ENCODE measurements at regions not wholly inside any gene's neighbourhood (a gene's known extent, or its start where the extent isn't known, plus 50 kb on each side); places are given as distances from the start of the nearest gene placed in this dataset.

DNA sequence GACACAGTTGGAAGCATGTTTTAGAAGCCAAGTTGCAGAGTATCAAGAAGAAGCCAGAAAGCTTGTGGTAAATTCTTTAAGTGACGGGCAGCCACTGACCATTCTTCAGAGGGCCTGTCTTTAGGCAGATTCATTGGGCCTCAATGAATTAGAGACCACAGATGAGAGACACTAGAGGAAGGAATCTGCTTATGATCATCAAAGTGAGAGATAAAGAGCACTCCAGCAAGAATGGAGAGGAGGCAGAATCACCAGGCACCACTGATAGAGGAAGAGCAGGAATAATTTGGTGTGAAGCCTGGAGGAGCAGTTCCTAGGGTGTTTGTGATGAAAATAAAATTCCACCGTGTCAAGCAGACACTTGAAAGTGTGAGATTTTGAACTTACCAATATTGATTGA is 365.9 kb upstream of the SLC30A5 start:
- DNase-seq = no peak

DNA sequence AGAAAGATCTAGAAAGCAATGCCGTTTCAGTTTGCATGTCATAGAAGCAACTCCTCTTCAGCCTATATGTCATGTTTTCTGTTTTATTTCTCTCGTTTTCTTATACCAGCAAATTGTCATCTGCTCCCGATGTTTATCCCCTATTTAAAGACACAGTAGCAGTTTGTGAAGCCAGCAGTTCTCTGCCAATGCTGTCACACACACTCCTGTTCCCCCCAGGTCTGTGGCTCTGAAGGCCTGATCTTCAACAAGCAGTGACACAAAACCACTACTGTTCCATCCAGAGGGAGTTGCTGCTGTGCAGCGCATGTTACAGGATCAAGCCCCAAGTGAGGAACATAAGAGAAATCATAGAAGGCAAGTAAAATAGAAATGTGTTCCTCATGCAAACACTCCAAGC is 364.1 kb upstream of the SLC30A5 start:
- no peak for DNase-seq

DNA sequence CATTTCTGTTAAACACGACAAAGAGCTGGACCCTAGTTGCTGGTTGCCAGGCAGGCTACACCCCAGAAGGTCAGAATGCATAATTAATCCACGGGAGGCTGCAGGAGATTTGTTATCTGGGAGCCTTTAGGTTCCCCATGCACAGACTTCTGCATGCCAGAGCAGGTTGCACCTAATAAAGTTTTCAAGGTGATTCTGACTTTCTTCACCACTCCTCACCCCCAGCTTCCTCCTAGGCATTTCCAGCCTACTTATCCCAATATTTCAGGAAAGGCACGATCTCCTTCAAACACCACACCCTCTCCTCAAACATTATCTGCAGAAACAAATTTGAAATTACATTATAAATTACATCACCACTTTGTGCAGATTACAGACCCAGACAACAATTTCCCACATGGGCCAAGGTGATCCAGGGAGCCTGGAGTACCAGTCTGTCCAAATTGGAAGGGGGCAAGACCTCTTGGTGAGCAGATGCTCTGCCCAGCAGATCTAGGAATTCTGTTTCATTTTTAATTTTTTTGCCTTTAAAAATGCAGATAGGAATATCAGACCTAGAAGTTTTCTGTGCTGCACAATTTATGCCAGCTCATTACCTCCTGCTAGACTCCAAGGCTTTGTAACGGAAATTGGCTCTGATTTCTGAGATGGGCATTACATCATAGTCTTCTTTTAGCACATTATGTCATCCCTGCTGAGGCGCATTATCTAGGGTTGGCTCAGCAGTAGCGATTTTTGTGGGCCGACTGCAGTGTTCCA is 363.4 kb upstream of the SLC30A5 start:
- DNase-seq = no peak

DNA sequence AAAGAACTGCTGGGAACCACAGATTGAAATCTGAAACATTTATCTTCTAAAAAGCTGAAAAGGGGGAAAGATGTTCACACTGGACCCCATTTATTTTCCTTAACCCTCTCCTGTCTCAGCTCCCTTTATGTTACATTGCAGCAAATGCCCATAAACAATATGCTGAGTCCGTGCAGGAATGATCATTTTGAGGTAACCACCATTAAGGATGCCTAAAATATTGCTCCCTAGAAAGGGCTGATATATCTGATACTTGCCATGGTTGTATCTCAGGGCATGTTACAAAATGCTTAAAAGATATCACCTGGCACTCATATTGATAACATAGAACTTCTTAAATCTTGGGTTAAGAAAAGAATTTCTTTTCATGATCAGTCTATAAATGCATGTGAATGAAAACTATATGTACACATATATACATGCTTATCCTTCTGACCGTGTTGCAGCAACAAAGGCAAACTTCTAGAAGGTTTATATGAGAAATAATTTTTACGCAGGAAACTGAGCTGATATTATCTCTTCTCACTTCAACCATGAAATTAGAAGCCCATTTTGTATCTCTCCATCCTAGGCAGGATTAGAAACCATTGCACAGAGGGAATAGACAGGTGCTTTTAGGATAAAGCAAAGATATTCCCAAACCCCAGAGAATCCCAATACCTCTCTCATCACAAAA is 362.7 kb upstream of the SLC30A5 start:
- DNase-seq = no peak

DNA sequence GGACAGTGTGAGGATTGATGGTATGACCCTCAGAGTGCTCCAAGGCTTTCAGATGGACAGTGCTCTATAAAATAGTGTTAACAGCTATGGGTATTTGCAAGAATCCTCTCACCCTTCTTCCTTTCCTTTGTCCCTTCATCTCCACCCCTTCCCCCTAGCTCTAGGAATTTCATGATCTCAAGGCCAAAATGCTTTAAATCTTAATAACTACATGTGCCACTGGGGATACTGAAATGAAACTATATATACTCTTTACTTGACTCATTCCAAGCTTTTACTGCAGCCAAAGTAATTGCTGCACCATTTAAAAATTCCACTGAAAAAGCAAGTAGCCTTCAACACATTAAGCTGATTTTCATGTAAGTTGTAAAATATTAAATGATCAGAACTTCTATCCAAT is 361.6 kb upstream of the SLC30A5 start:
- DNase-seq = no peak

DNA sequence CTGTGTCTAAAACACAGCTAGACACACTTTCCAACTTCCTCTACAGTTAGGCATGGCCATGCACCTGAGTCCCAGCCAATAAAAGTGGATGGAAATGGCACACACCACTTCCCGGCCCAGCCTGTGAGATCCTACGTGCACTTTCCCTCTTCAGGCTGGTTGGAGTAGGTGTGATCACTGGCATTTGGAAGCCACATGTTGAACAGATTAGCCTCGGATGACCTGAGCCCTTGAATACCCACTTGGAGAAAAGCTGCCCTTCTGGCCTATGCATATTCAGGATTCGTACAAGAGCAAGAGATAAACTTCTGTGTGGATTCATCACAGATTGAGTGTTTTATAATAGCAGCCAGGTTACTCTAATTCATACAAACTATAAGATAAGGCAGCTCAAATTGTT is 359.0 kb upstream of the SLC30A5 start:
- DNase-seq = no peak

DNA sequence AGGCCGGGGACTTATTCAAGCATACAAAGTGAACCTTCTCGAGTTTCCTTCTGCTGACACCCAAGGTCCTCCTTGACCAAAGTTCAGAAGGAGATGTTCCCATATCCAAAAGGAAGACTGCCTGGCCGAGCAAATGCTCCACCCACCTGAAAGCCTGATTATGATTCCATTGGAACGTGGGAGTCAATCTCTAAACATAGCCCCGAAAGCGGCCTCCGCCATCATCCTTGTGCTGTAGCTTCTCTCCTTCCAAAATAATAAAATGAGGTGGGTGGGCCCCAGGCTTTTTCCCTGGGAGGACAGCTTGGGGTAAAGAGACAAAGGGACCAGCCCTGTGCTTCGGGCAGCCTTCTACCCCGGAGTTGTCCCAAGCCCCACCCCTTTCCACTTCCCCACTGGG is 355.6 kb upstream of the SLC30A5 start:
- DNase-seq = no peak

DNA sequence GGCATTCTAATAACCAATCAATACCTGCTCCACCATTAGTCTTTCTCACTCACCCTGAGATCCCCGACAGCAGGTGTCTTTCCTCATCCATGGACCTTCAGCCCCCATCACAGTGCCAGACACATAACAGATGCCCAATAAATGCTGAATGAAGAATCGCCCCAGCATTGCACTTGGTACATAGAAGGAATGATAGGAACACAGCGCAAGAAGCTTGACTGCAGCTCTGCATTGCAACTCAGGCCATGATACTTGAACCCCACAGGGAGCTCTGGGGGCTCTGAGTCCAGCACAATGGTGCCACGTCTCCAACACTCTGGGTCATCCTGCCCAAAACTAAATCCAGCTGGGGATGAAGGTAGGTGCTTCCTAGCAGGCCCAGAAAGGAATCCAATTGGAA is 355.0 kb upstream of the SLC30A5 start:
- DNase-seq = no peak

DNA sequence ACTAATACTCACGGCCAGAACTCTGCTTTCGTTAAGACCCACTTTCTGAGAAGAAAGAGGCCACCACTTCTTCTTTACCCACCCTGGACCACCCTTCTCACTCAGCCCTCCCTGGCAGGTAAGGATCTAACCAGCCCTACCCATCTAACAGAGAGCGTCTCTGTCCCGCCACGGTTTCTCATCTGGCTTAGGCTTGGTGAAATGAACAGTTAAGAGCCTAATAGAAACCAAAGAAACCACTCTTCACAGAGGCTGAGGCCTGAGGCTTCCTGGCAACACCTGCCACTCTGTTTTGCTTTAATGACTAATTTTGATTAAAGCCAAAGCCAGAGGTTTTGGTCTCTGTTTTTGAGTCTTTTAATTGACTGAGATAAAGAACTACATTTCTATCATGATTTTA is 354.1 kb upstream of the SLC30A5 start:
- DNase-seq = no peak

DNA sequence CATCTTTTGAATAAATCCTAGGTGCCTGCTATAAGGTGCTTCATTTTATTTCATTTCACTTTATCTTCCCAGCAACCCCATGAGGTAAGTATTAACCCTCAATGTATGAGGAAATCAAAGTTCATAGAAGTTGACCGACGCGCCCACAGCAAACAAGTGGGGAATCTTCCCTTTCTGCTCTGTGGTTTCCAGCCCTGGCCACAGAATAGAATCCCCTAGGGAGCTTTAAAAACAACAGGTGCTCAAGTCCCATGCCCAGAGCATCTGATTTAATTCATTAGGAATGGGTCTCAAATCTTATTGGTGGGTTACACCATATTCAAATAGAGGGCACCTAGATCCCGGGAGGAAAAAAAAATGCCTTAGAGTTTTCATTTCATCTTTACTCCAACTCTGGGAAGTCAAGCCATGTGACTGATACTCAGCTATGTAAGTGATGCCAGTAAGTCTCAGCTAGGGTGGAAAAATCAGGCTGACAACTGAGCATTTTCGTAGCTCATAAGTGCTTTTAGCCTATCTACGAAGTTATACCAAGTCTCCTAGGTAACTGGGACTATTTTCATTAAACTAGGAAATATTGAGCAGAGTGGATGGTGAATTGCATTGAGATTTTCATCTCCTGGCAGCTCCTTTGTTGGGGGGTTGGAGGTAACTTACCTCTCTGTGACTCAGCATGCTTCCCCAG is 353.4 kb upstream of the SLC30A5 start:
- no peak for DNase-seq

DNA sequence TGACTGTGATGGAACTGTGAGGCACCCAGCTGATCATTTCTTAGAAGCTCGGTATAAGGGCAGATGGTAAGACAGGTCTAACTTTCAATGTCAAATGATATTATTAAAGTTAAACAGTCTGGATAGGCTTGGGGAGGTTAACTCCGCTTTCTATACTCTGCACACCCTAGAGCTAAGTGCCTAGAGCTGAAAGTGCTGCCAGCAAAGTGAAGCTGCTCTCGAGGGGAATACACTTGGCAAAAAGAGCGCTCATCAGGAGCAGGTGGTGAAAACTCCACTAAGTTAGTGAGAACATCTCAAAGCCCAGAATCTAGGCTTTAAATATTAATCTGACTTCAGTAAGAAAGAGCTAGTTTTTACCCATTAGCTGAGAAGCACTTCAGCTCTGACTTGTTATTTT is 349.6 kb upstream of the SLC30A5 start:
- no peak for DNase-seq

DNA sequence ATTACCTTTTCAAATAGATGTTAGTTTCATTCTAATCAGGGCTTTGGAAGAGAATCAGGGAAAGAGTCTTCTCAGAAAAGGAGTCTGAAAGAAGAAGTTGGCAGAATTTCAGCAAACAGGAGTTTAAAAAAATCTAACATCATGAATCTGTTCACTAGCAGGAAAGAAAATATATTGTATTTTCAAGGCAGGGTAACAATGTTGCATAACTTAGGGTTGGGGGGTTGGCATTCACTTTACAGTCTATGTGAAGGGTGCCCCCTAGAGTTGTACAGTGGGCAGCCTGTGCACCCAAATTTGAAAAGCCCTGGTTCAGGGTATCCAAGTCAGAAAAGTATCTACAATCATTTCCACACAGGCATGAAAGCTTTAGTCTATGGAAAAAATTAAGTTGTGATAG is 348.4 kb upstream of the SLC30A5 start:
- no peak for DNase-seq

DNA sequence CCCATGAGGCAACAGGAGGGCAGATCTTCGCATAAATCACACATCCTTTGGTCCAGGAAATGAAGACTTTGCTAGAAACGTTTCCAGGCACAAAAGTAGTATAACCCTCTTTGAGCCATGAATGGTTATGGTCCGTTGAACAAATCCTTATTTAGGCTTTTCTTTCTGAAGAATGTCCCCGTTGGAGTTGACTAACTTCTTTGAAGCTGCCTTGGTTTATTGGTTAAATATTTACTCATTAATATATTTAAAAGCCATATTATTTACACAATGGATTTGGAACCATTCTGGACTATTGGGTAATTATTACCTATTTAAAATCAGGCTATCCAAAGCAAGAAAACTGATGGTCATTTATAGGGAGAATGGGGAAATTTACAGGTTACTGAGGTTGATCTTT is 347.6 kb upstream of the SLC30A5 start:
- DNase-seq = no peak

DNA sequence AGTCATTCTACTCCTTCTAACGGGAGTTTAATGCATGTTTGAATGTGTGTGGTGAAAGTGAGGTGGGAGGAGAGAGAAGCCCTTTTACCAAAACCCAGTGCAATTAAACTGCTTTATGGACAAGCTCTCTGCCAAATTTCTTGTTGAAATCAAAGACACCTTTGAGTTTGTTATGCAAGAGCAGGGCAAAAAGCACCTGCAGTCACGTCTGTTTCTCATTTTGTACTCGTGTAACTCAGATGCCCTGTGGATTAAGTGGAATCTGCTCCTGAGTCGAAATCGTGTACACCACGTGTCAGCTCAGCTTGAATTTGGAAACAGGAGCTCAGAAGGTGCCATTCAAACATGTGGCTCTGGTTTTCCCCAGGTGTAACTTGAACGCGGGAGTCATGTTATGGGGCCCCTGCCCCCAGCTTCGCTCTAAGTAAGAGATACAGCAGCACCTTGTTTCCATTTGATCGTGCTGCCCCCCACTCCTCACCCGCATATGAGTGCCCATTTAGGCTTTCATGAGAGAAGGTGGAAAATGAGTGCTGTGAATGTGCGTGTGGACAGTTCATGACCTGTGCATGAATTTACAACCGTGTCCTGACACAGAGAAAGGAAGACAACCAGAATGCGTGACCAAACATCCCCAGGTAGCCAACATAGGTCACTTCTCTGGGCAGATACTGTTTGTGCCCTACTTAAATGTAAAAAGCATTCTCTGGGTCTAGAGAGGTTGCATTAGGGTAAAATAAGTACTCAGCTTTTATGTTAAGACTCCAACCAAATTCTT is 347.0 kb upstream of the SLC30A5 start:
- no peak for DNase-seq

DNA sequence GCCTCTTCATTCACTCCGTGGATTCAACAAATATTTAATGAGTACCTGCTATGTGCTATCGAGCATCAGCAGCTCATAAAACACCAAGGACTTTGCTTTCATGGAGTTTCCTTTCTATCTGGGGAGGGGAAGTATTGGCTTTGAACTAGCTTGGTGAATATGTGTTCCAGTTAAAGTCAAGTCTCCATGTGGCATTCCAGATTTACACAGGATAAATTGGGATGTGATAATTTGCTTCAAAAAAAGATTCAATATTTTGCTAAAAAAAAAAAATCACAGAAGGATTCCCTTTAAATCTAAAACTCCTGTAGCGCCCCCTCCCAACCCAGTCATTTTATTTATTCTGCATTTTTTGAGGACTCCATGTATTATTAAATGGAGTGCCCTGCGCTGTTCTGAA is 346.3 kb upstream of the SLC30A5 start:
- DNase-seq = no peak

DNA sequence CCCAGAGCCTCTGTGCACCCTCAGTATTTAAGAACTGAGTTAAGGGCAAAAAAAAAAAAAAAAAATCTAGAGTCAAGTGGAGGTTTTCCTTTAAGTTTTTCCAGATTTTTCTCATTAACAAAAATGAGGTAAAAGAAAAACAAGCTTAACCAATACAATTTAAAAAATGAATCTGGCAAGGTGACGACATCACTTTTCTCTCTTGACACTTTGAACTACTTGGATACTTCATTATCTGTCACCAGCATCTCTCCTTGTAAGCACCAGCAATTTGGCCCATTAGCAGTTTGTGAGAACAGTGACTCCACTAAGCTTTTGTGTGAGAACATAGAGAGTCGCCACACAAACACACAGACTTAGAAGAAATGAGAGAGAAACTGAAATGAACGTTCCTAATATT is 345.7 kb upstream of the SLC30A5 start:
- DNase-seq = no peak

DNA sequence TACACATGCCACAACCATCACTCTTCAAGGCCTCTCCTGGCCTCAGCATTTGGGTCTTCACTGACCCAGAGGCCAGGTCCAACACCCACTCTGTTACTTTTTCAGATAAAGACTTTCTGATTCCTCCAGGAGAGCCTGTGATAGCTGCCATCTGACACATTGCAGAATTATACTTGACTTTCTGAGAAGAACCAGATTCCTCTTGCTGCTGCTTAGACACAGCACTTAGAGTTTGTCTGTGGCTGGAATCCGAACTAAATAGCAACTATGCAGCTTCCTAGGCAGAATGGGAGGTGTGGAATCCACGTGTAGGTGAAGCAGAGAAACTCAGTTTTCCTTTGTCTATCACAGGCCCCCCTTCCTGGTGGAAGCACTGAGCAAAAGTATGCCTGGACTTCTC is 344.7 kb upstream of the SLC30A5 start:
- no peak for DNase-seq

DNA sequence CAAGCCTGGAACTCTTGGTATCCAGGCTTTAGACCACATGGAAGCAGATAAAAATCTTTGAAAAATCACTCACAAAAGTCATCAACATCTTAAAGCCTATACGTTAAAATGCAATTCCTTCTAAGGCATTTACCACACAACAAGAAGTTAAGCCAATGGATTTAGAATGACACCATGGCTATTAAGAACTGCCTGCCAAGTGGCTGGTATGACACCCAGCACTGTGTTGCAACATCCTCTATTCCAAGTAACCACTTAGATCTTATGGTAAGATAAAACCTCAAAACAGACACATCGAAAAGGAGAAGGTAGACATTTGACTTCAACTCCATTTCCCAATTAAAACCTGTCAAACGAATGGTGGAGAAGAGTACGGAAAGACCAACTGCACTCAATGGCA is 344.2 kb upstream of the SLC30A5 start:
- no peak for DNase-seq

DNA sequence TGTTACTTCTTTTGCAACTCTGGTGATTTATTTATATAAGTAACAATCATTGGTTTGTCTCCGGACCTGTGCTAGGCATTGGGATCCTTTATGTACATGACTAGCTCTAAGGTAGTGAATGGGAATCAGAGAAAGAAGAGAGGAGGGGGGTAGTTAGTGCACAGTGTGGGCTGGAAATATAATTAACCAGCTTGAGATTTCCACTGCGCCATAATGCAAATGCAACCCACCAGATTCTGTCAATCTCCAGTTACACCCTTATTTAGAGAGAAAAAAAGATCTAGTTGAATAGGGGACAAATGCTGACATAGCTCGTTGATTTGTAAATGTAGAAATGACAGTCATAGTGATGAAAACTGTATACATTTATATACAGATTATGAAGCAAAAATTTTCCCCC is 342.2 kb upstream of the SLC30A5 start:
- DNase-seq = no peak

DNA sequence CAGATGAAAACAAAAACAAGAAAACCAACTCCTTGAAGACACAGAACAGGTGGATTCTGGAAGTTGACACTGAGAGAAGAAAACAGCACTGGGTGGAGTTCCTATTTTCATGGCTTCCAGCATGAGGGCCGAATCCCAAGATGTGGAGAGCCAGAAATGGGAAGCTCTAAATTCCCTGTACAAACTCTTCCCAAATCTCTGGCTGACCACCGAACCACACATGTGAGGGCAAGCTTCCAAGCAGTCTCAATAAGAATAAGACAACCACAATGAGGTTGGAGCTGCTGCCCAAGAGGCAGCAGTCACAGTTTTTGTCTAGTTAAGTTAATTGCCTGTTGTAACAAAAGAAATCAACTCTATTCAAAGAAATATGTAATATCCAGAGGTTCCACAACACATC is 339.3 kb upstream of the SLC30A5 start:
- DNase-seq = no peak

DNA sequence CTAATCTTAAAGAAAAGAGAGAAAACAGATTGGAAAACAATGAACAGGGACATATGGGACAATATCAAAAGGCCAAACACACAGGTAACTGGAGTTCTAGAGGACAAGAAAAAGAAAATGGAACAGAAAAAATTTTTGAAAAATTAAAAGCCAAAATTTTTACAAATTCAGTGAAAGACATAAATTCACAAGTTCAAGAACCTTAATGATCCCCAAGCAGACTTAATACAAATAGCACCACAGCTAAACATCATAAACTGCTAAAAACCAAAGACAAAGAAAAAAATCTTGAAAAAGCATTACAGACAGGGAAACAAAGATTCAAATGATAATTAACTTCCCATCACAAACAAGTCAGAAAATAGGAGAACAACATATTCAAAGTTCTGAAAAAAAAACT is 338.5 kb upstream of the SLC30A5 start:
- no peak for DNase-seq

DNA sequence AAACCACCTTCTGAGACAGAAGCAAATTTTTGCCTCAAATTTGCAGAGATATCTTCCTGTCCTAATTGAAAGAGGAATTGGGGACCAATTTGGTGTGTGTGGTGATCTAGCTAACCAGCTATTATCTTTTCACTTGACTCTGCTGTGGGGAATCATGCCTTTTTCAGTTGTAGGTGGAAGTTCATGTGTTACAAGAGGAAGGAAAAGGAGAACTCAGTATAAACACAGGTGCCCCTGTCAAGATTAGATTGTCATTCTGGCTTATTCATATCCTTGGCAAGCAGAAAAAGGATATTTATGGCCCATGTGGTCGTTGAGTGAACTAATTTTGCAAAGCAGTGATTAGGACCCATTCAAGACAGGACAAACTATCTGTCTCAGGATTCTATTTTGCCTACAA is 336.8 kb upstream of the SLC30A5 start:
- DNase-seq = no peak

DNA sequence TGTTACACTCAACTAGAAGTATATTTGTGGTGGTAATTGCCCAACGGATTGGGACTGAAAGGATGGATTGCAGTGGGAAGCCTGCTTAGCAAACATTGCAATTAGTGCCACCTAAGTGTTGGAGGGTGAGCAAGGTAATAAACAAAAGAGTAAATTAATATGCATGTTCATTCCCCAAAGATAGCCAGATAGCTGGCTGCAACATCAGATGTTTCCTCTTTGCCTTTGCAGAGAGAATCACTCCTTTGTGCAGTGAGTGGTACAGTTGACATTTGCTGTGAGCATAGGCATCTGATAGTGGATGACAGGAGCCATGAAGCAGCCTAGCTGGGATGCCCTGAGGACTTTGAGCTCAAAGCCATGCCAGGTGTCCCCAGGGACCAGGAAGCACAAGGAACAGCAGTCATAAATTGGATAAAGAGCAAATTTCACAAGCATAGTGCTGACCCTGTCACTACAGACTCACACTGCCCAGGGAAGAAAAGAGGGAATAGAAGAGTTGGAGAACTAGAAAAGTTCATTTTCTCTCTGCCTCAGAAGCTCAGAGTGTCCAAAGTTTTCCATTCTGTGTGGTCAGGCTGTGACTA is 336.1 kb upstream of the SLC30A5 start:
- no peak for DNase-seq
